H1 (cell line): ENCODE measurements at regions not wholly inside any gene's neighbourhood (a gene's known extent, or its start where the extent isn't known, plus 50 kb on each side); places are given as distances from the start of the nearest gene placed in this dataset.

Experiments
- CTCF ChIA-PET: fragments of 300-600 bp; sonication (Branson Sonifier 250); formaldehyde crosslinking; loops from one replicate; lab custom pipeline; 2021; ENCODE audit not compliant: partially characterized antibody; lab: Charles Lee
- POLR2A ChIA-PET: fragments of 300-600 bp; sonication (Branson Sonifier 250); formaldehyde crosslinking; loops from one replicate; lab custom pipeline; 2021; ENCODE audit warnings: inconsistent platforms; ENCODE audit not compliant: partially characterized antibody; lab: Charles Lee
- DNase-seq, 2 experiments: peaks; one replicate each; pipeline versions ENCODE4 v3.0.0 to v3.0.0-alpha.2; 2010 to 2022; ENCODE audit warnings: low spot score in 2 of 2, low read depth in 1 of 2, mixed read lengths in 1 of 2
- FAIRE-seq: peaks from 2 replicates; lab custom pipeline; 2011; peaks lifted over from hg19 to GRCh38; lab: Jason Lieb, UNC
- H2AFZ ChIP-seq: 2 replicates; pipeline ENCODE4 v1.8.1; 2012; ENCODE audit warnings: low read length, inconsistent platforms
- H2AK5ac ChIP-seq: 2 replicates; pipeline ENCODE4 v1.6.1; 2013; ENCODE audit warnings: low read depth, low read length
- H2BK120ac ChIP-seq: replicated peaks from 2 replicates; pipeline ENCODE3; 2013; ENCODE audit warnings: low read depth, low read length, inconsistent platforms
- H2BK12ac ChIP-seq: 2 replicates; pipeline ENCODE4 v1.6.1; 2013; ENCODE audit warnings: low read depth, low read length
- H2BK15ac ChIP-seq: 2 replicates; pipeline ENCODE4 v1.6.1; 2013; ENCODE audit warnings: low read length
- H2BK20ac ChIP-seq: 2 replicates; pipeline ENCODE4 v1.6.1; 2013; ENCODE audit warnings: low read length
- H2BK5ac ChIP-seq: 2 replicates; pipeline ENCODE4 v1.6.1; 2013; ENCODE audit warnings: low read depth, low read length
- H3K14ac ChIP-seq: 2 replicates; pipeline ENCODE4 v1.6.1; 2013; ENCODE audit warnings: inconsistent platforms; ENCODE audit not compliant: insufficient read length
- H3K18ac ChIP-seq: 2 replicates; pipeline ENCODE4 v1.6.1; 2013; ENCODE audit warnings: low read length; ENCODE audit errors: extremely low read depth
- H3K23ac ChIP-seq: 2 replicates; pipeline ENCODE4 v1.6.1; 2013; ENCODE audit warnings: inconsistent platforms; ENCODE audit not compliant: insufficient read length
- H3K23me2 ChIP-seq: 2 replicates; pipeline ENCODE4 v1.6.1; 2013; ENCODE audit warnings: low read depth, low read length
- H3K27ac ChIP-seq: 2 replicates; pipeline ENCODE4 v1.6.1; 2011; ENCODE audit warnings: low read depth, low read length, inconsistent platforms
- H3K27me3 ChIP-seq, 4 experiments: replicated peaks in 1 of 4; 1 replicate in 1 of 4; 2 replicates in 3 of 4; pipeline versions ENCODE4 v1.6.1 to v1.8.1; 2011 to 2013; ENCODE audit warnings: low read length in 3 of 4, mild to moderate bottlenecking in 3 of 4, inconsistent platforms in 2 of 4, mixed read lengths in 2 of 4, moderate library complexity in 1 of 4; ENCODE audit not compliant: control insufficient read depth in 3 of 4, insufficient read depth in 3 of 4; ENCODE audit errors: extremely low read depth in 1 of 4
- H3K36me3 ChIP-seq, 4 experiments: 2 replicates each; pipeline versions ENCODE4 v1.6.1 to v1.8.1; 2011 to 2013; ENCODE audit warnings: mild to moderate bottlenecking in 4 of 4, low read length in 3 of 4, moderate library complexity in 2 of 4, control low read depth in 1 of 4, inconsistent platforms in 1 of 4; ENCODE audit not compliant: insufficient read depth in 4 of 4, control insufficient read depth in 2 of 4
- H3K4ac ChIP-seq: replicated peaks from 2 replicates; pipeline ENCODE3; 2013; ENCODE audit warnings: low read length, low read depth, mixed read lengths, inconsistent platforms; ENCODE audit not compliant: insufficient read length
- H3K4me1 ChIP-seq, 4 experiments: replicated peaks in 1 of 4; 1 replicate in 1 of 4; 2 replicates in 3 of 4; pipeline versions ENCODE4 v1.6.1 to v1.8.1; 2011 to 2013; ENCODE audit warnings: low read length in 3 of 4, inconsistent platforms in 2 of 4, mixed read lengths in 1 of 4; ENCODE audit not compliant: insufficient read depth in 4 of 4, control insufficient read depth in 3 of 4
- H3K4me2 ChIP-seq, 2 experiments: 2 replicates each; pipeline versions ENCODE4 v1.6.1 to v1.8.1; 2011 to 2013; ENCODE audit warnings: low read depth in 2 of 2, low read length in 2 of 2, control low read depth in 1 of 2, inconsistent platforms in 1 of 2, mild to moderate bottlenecking in 1 of 2; ENCODE audit not compliant: insufficient read depth in 1 of 2
- H3K4me3 ChIP-seq, 4 experiments: fragments of 200-600, 300-600 bp in 1 of 4; sonication (generic), shearing (Covaris generic), sonication (Bioruptor Twin) in 1 of 4; 2 replicates each; pipeline versions ENCODE4 v1.5.1 to v1.8.1; 2011 to 2016; ENCODE audit warnings: low read length in 4 of 4, low read depth in 3 of 4, control low read depth in 2 of 4, inconsistent platforms in 2 of 4, mild to moderate bottlenecking in 2 of 4, mixed read lengths in 1 of 4, moderate library complexity in 1 of 4; ENCODE audit not compliant: insufficient read depth in 2 of 4; ENCODE audit errors: extremely low read depth in 1 of 4
- H3K56ac ChIP-seq: replicated peaks from 2 replicates; pipeline ENCODE3; 2013; ENCODE audit warnings: low read depth, mild to moderate bottlenecking, mixed read lengths, low read length, inconsistent platforms; ENCODE audit not compliant: insufficient read length
- H3K79me1 ChIP-seq: 2 replicates; pipeline ENCODE4 v1.6.1; 2013; ENCODE audit warnings: low read depth, low read length, control low read depth
- H3K79me2 ChIP-seq, 2 experiments: 2 replicates each; pipeline versions ENCODE4 v1.6.1 to v1.8.1; 2012 to 2013; ENCODE audit warnings: low read length in 2 of 2, mild to moderate bottlenecking in 2 of 2, inconsistent platforms in 1 of 2; ENCODE audit not compliant: insufficient read depth in 2 of 2, control insufficient read depth in 1 of 2
- H3K9ac ChIP-seq, 4 experiments: replicated peaks in 1 of 4; 1 replicate in 1 of 4; 2 replicates in 3 of 4; pipeline versions ENCODE4 v1.6.1 to v1.8.1; 2011 to 2013; ENCODE audit warnings: low read depth in 3 of 4, low read length in 3 of 4, control low read depth in 2 of 4, mild to moderate bottlenecking in 2 of 4, moderate library complexity in 2 of 4, inconsistent platforms in 1 of 4; ENCODE audit errors: extremely low read depth in 1 of 4
- H3K9me3 ChIP-seq, 2 experiments: 2 replicates each; pipeline versions ENCODE4 v1.6.1 to v1.8.1; 2012 to 2013; ENCODE audit warnings: mild to moderate bottlenecking in 2 of 2, moderate library complexity in 2 of 2, control low read depth in 1 of 2, inconsistent platforms in 1 of 2, low read depth in 1 of 2, low read length in 1 of 2, mixed read lengths in 1 of 2; ENCODE audit not compliant: insufficient read depth in 2 of 2
- H4K20me1 ChIP-seq, 2 experiments: replicated peaks in 1 of 2; 2 replicates each; pipeline versions ENCODE3 to v1.8.1; 2011 to 2013; ENCODE audit warnings: inconsistent platforms in 2 of 2, low read length in 2 of 2, mild to moderate bottlenecking in 1 of 2; ENCODE audit not compliant: insufficient read depth in 2 of 2, control insufficient read depth in 1 of 2
- H4K5ac ChIP-seq: 2 replicates; pipeline ENCODE4 v1.6.1; 2013; ENCODE audit warnings: low read length, low read depth, mixed read lengths, inconsistent platforms; ENCODE audit not compliant: insufficient read length
- H4K8ac ChIP-seq: 2 replicates; pipeline ENCODE4 v1.8.0; 2013; ENCODE audit warnings: mild to moderate bottlenecking, moderate library complexity, low read length, inconsistent platforms; ENCODE audit not compliant: insufficient read depth; ENCODE audit errors: extremely low read depth
- H4K91ac ChIP-seq: replicated peaks from 2 replicates; pipeline ENCODE3; 2013; ENCODE audit warnings: low read length, mixed read lengths, inconsistent platforms; ENCODE audit not compliant: insufficient read length
- PHF8 ChIP-seq: fragments of 200-600 bp; sonication (generic); conservative IDR thresholded peaks from 2 replicates; pipeline ENCODE4 v1.7.1; 2012; ENCODE audit warnings: low read depth, mild to moderate bottlenecking, inconsistent platforms, low read length, moderate library complexity
- WGBS, 2 experiments: shearing (Covaris generic) in 1 of 2; methylation state at CpG; one replicate each; pipeline versions ENCODE4 v1.1.6 to v1.1.7; 2013 to 2015; ENCODE audit warnings: low lambda C conversion rate in 2 of 2, mixed read lengths in 2 of 2, inconsistent platforms in 1 of 2, low coverage in 1 of 2, missing lambda C conversion rate in 1 of 2; ENCODE audit not compliant: insufficient replicate concordance in 2 of 2, insufficient coverage in 1 of 2, insufficient read length in 1 of 2; ENCODE audit errors: extremely low coverage in 1 of 2, missing lambda C conversion rate in 1 of 2; 5-methylcytosine and 5-hydroxymethylcytosine counted together
- TF ChIP-seq, protein P1 (sequence below), 3 experiments: IDR thresholded peaks; 1 replicate in 2 of 3; 2 replicates in 1 of 3; pipeline versions ENCODE4 v1.5.1 to v1.6.1; 2011; ENCODE audit warnings: low read length in 3 of 3, mild to moderate bottlenecking in 3 of 3, inconsistent platforms in 2 of 3, low read depth in 1 of 3, moderate library complexity in 1 of 3; ENCODE audit not compliant: insufficient read depth in 1 of 3; ENCODE audit errors: control extremely low read depth in 1 of 3

- no peak overlapping the region for H2BK15ac ChIP-seq
- H2BK12ac ChIP-seq, result no peak overlapping the region
- H2BK120ac ChIP-seq, result no peak overlapping the region
- no peak overlapping the region for H3K14ac ChIP-seq
- POLR2A ChIA-PET, result no interaction called here
- DNase-seq (no peak), FAIRE-seq (no peak)
- no peak overlapping the region for H3K4me3 ChIP-seq
- no peak overlapping the region for H2BK20ac ChIP-seq
- TF ChIP-seq PHF8, result no peak
- TF ChIP-seq, protein P1, sequence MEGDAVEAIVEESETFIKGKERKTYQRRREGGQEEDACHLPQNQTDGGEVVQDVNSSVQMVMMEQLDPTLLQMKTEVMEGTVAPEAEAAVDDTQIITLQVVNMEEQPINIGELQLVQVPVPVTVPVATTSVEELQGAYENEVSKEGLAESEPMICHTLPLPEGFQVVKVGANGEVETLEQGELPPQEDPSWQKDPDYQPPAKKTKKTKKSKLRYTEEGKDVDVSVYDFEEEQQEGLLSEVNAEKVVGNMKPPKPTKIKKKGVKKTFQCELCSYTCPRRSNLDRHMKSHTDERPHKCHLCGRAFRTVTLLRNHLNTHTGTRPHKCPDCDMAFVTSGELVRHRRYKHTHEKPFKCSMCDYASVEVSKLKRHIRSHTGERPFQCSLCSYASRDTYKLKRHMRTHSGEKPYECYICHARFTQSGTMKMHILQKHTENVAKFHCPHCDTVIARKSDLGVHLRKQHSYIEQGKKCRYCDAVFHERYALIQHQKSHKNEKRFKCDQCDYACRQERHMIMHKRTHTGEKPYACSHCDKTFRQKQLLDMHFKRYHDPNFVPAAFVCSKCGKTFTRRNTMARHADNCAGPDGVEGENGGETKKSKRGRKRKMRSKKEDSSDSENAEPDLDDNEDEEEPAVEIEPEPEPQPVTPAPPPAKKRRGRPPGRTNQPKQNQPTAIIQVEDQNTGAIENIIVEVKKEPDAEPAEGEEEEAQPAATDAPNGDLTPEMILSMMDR (IDR thresholded peaks at IDR 0.05; ENCODE audit: control extremely low read depth in 1 of 3, insufficient read depth in 1 of 3, low read depth in 1 of 3, low read length in 3 of 3), result peak in 1 of 3 experiments; percentile 8; a peak in 1 of 4 replicates
- H3K79me2 ChIP-seq, result no peaks in the 10 kb centered on the region
- no peak overlapping the region for H3K4me2 ChIP-seq
- no peak overlapping the region for H3K27ac ChIP-seq
- WGBS, 2 experiments, result 76% methylated on average over 6 of the region's 6 CpGs; no CpG with 5 or more reads in 1 of the 2 experiments
- no peaks in the 10 kb centered on the region for H4K20me1 ChIP-seq
- H3K23me2 ChIP-seq, result no peaks in the 10 kb centered on the region
- CTCF ChIA-PET, result interaction anchor here (0.6 to 1.1 kb wide), 4 partner anchors 13 to 1217 kb away, joined by 3 read pairs; no protein-coding TSS in a partner anchor
- H3K23ac ChIP-seq, result no peak overlapping the region
- no peak overlapping the region for H3K4ac ChIP-seq
- H4K91ac ChIP-seq, result no peak overlapping the region
- no peaks in the 10 kb centered on the region for H3K9me3 ChIP-seq
- H3K4me1 ChIP-seq, result no peaks in the 10 kb centered on the region
- H2AFZ ChIP-seq, result no peak overlapping the region
- no peak overlapping the region for H3K56ac ChIP-seq
- no peak overlapping the region for H2BK5ac ChIP-seq
- H3K18ac ChIP-seq, result no peak overlapping the region
- no peak overlapping the region for H3K9ac ChIP-seq
- no peaks in the 10 kb centered on the region for H3K36me3 ChIP-seq
- H4K5ac ChIP-seq, result no peak overlapping the region
- H3K27me3 ChIP-seq, result no peaks in the 10 kb centered on the region
- no peak overlapping the region for H2AK5ac ChIP-seq
- H4K8ac ChIP-seq, result no peak overlapping the region
- no peaks in the 10 kb centered on the region for H3K79me1 ChIP-seq
Measured at GRCh38 chr2:125710561-125710960, 945.4 kb upstream of the GYPC start.
